Breast epithelium (tissue), 3 donors: ENCODE measurements at regions not wholly inside any gene's neighbourhood (a gene's known extent, or its start where the extent isn't known, plus 50 kb on each side); places are given as distances from the start of the nearest gene placed in this dataset.

Experiments used
- POLR2A ChIP-seq: fragments of 450-650 bp; IDR thresholded peaks from one replicate; pipeline ENCODE4 v1.6.1; 2016; ENCODE audit warnings: antibody characterized with exemption, mild to moderate bottlenecking, moderate library complexity
- TF ChIP-seq, protein P1 (sequence below), 3 donors: fragments of 450-650 bp; IDR thresholded peaks; one replicate each; pipeline ENCODE4 v1.5.1; 2016 to 2017; ENCODE audit warnings: antibody characterized with exemption in 3 of 3, mild to moderate bottlenecking in 3 of 3, moderate library complexity in 3 of 3

GRCh38 chr17:62309396-62309795 lies 71.0 kb upstream of the EFCAB3 start:
- TF ChIP-seq POLR2A, result no peak
- TF ChIP-seq, protein P1, sequence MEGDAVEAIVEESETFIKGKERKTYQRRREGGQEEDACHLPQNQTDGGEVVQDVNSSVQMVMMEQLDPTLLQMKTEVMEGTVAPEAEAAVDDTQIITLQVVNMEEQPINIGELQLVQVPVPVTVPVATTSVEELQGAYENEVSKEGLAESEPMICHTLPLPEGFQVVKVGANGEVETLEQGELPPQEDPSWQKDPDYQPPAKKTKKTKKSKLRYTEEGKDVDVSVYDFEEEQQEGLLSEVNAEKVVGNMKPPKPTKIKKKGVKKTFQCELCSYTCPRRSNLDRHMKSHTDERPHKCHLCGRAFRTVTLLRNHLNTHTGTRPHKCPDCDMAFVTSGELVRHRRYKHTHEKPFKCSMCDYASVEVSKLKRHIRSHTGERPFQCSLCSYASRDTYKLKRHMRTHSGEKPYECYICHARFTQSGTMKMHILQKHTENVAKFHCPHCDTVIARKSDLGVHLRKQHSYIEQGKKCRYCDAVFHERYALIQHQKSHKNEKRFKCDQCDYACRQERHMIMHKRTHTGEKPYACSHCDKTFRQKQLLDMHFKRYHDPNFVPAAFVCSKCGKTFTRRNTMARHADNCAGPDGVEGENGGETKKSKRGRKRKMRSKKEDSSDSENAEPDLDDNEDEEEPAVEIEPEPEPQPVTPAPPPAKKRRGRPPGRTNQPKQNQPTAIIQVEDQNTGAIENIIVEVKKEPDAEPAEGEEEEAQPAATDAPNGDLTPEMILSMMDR (IDR thresholded peaks at IDR 0.05), result no peak
